Neuronal stem cell (in vitro differentiated cells): ENCODE measurements at regions not wholly inside any gene's neighbourhood (a gene's known extent, or its start where the extent isn't known, plus 50 kb on each side); places are given as distances from the start of the nearest gene placed in this dataset.
"Not testable (repeated sequence)": the region's sequence is repeated elsewhere in the genome, so short reads cannot be mapped to it uniquely, and the experiment has no call there.

ENCODE experiments used
- DNase-seq: peaks from one replicate; pipeline ENCODE4 v3.0.0-alpha.2; 2013; ENCODE audit warnings: low spot score
- H2AFZ ChIP-seq: one replicate; pipeline ENCODE4 v1.6.1; 2013; ENCODE audit warnings: mild to moderate bottlenecking, low read length, inconsistent platforms
- H2AK5ac ChIP-seq: 2 replicates; pipeline ENCODE4 v1.6.1; 2013; ENCODE audit warnings: low read depth, mild to moderate bottlenecking, inconsistent platforms, low read length, moderate library complexity, mixed read lengths
- H2BK120ac ChIP-seq: 2 replicates; pipeline ENCODE4 v1.6.1; 2013; ENCODE audit warnings: low read depth, mild to moderate bottlenecking, inconsistent platforms, low read length, moderate library complexity, mixed read lengths
- H2BK12ac ChIP-seq: one replicate; pipeline ENCODE4 v1.6.1; 2013; ENCODE audit warnings: low read length, inconsistent platforms
- H2BK15ac ChIP-seq: 2 replicates; pipeline ENCODE4 v1.6.1; 2013; ENCODE audit warnings: mild to moderate bottlenecking, low read length, inconsistent platforms, mixed read lengths
- H2BK5ac ChIP-seq: one replicate; pipeline ENCODE4 v1.6.1; 2013; ENCODE audit warnings: inconsistent platforms, mild to moderate bottlenecking, low read length, moderate library complexity
- H3K14ac ChIP-seq: one replicate; pipeline ENCODE4 v1.6.1; 2013; ENCODE audit warnings: low read length, inconsistent platforms
- H3K18ac ChIP-seq: 2 replicates; pipeline ENCODE4 v1.6.1; 2013; ENCODE audit warnings: low read length, inconsistent platforms
- H3K23ac ChIP-seq: 2 replicates; pipeline ENCODE4 v1.6.1; 2013; ENCODE audit warnings: low read depth, mild to moderate bottlenecking, mixed read lengths, low read length, inconsistent platforms; ENCODE audit not compliant: poor library complexity
- H3K27ac ChIP-seq: replicated peaks from 3 replicates; pipeline ENCODE4 v1.5.1; 2013; ENCODE audit warnings: low read length, inconsistent platforms
- H3K27me3 ChIP-seq, 3 experiments: 2 replicates each; pipeline ENCODE4 v1.6.1; 2013; ENCODE audit warnings: low read length in 3 of 3, mild to moderate bottlenecking in 2 of 3, inconsistent platforms in 1 of 3, low read depth in 1 of 3, mixed read lengths in 1 of 3, moderate library complexity in 1 of 3; ENCODE audit not compliant: control insufficient read depth in 3 of 3, insufficient read depth in 3 of 3
- H3K36me3 ChIP-seq, 2 donors: replicated peaks in 1 of 2; 2 replicates each; pipeline ENCODE4 v1.6.1; 2013; ENCODE audit warnings: low read length in 2 of 2; ENCODE audit not compliant: control insufficient read depth in 2 of 2, insufficient read depth in 2 of 2
- H3K4ac ChIP-seq: 2 replicates; pipeline ENCODE4 v1.6.1; 2013; ENCODE audit warnings: inconsistent platforms, mild to moderate bottlenecking, low read length, moderate library complexity
- H3K4me1 ChIP-seq, 2 donors: 1 replicate in 1 of 2; 2 replicates in 1 of 2; pipeline ENCODE4 v1.6.1; 2013; ENCODE audit warnings: low read length in 2 of 2, low read depth in 1 of 2; ENCODE audit not compliant: control insufficient read depth in 2 of 2, insufficient read depth in 1 of 2
- H3K4me2 ChIP-seq: one replicate; pipeline ENCODE4 v1.6.1; 2013; ENCODE audit warnings: mild to moderate bottlenecking, low read length, inconsistent platforms; ENCODE audit not compliant: insufficient read depth, poor library complexity, severe bottlenecking
- H3K4me3 ChIP-seq, 2 donors: 2 replicates each; pipeline ENCODE4 v1.5.1; 2013; ENCODE audit warnings: low read length in 2 of 2, mild to moderate bottlenecking in 2 of 2, inconsistent platforms in 1 of 2, moderate library complexity in 1 of 2
- H3K79me1 ChIP-seq: one replicate; pipeline ENCODE4 v1.6.1; 2013; ENCODE audit warnings: low read depth, mild to moderate bottlenecking, inconsistent platforms, low read length, moderate library complexity
- H3K9ac ChIP-seq: one replicate; pipeline ENCODE4 v1.6.1; 2013; ENCODE audit warnings: mild to moderate bottlenecking, low read depth, low read length, inconsistent platforms; ENCODE audit not compliant: poor library complexity
- H3K9me3 ChIP-seq, 2 donors: replicated peaks in 1 of 2; 2 replicates each; pipeline versions ENCODE3 to v1.6.1; 2013; ENCODE audit warnings: low read length in 2 of 2, mild to moderate bottlenecking in 2 of 2, inconsistent platforms in 1 of 2, low read depth in 1 of 2, mixed read lengths in 1 of 2, moderate library complexity in 1 of 2; ENCODE audit not compliant: control insufficient read depth in 2 of 2, insufficient read depth in 1 of 2
- H4K8ac ChIP-seq: one replicate; pipeline ENCODE4 v1.6.1; 2013; ENCODE audit warnings: low read depth, mild to moderate bottlenecking, inconsistent platforms, low read length, moderate library complexity
- H4K91ac ChIP-seq: one replicate; pipeline ENCODE4 v1.6.1; 2013; ENCODE audit warnings: low read length, low read depth, mild to moderate bottlenecking, inconsistent platforms; ENCODE audit not compliant: poor library complexity
- WGBS, 2 donors: extraction: QIAGEN DNeasy Blood & Tissue Kit; methylation state at CpG; one replicate each; pipeline ENCODE4 v1.1.7; 2013; ENCODE audit warnings: missing lambda C conversion rate in 2 of 2, mixed read lengths in 1 of 2; ENCODE audit not compliant: insufficient read length in 2 of 2, insufficient replicate concordance in 1 of 2; ENCODE audit errors: extremely low coverage in 2 of 2; 5-methylcytosine and 5-hydroxymethylcytosine counted together

DNA sequence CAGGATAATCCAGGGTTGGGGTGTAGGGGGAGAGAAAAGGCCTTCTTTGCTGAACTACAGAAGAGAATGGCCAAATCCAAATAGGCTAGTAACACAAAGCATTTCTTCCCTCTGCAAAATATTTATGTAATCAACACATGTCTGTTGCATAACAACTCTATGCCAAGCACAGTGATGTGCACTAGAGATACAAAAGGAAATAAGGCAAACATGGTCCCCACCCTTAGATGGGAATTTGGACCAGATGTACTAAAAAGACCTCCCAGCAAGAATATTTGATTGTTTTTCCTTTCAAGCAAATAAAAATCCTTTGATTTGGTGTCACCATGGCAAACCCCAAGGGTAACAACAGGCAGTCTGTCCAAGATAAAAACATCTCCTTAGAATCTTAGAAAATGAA lies 177.6 kb upstream of the FGF13 start:
- Histone ChIP-seq H3K4ac (no peak overlapping the region), H3K4me1 (no peaks in the 10 kb centered on the region), H2BK120ac (no peak overlapping the region), H4K91ac (no peak overlapping the region), H3K79me1 (no peaks in the 10 kb centered on the region), H2BK5ac (no peak overlapping the region), H3K27ac (no peak overlapping the region), H2BK15ac (no peak overlapping the region), H3K14ac (no peak overlapping the region), H2AFZ (no peak overlapping the region), H3K4me3 (no peak overlapping the region), H3K18ac (no peak overlapping the region), H2AK5ac (no peak overlapping the region), H4K8ac (no peak overlapping the region), H3K9ac (no peak overlapping the region), H3K27me3 (no peaks in the 10 kb centered on the region), H2BK12ac (no peak overlapping the region), H3K4me2 (no peak overlapping the region), H3K36me3 (no peaks in the 10 kb centered on the region), H3K23ac (no peak overlapping the region), H3K9me3 (no peaks in the 10 kb centered on the region)
- no peak for DNase-seq

- Histone ChIP-seq H3K36me3 (no peaks in the 10 kb centered on the region), H2AK5ac (no peak overlapping the region), H3K14ac (no peak overlapping the region), H2AFZ (no peak overlapping the region), H2BK12ac (no peak overlapping the region), H4K8ac (no peak overlapping the region), H3K9me3 (no peaks in the 10 kb centered on the region), H3K27ac (no peak overlapping the region), H3K4me3 (no peak overlapping the region), H3K4me2 (no peak overlapping the region), H2BK15ac (no peak overlapping the region), H3K9ac (no peak overlapping the region), H3K23ac (no peak overlapping the region), H2BK5ac (no peak overlapping the region), H3K4ac (no peak overlapping the region), H3K18ac (no peak overlapping the region), H3K27me3 (no peaks in the 10 kb centered on the region), H3K79me1 (no peaks in the 10 kb centered on the region), H4K91ac (no peak overlapping the region), H2BK120ac (no peak overlapping the region), H3K4me1 (no peaks in the 10 kb centered on the region)
- DNase-seq, result no peak
- WGBS, 2 donors, result no CpG with 5 or more reads among the region's 2 CpGs
Observed at GRCh38 chrX:138886769-138887168, 175.3 kb upstream of the FGF13 start.

GRCh38 chrX:138885886-138886285 lies 174.4 kb upstream of the FGF13 start:
- Histone ChIP-seq H3K27me3 (no peaks in the 10 kb centered on the region), H2BK15ac (no peak overlapping the region), H3K9me3 (no peaks in the 10 kb centered on the region), H4K91ac (no peak overlapping the region), H3K79me1 (no peaks in the 10 kb centered on the region), H3K4me1 (no peaks in the 10 kb centered on the region), H3K36me3 (no peaks in the 10 kb centered on the region), H2AFZ (no peak overlapping the region), H3K4me3 (no peak overlapping the region), H2BK120ac (no peak overlapping the region), H2AK5ac (no peak overlapping the region), H3K4ac (no peak overlapping the region), H2BK5ac (no peak overlapping the region), H2BK12ac (no peak overlapping the region), H3K4me2 (no peak overlapping the region), H3K9ac (no peak overlapping the region), H3K14ac (no peak overlapping the region), H3K27ac (no peak overlapping the region), H3K23ac (no peak overlapping the region), H4K8ac (no peak overlapping the region), H3K18ac (no peak overlapping the region)
- DNase-seq, result no peak
- no CpG with 5 or more reads among the region's 6 CpGs for WGBS, 2 donors

- not testable (repeated sequence) for H3K4me3 ChIP-seq, H3K79me1 ChIP-seq, H2BK120ac ChIP-seq, H3K4me2 ChIP-seq, H2BK15ac ChIP-seq, H2BK12ac ChIP-seq, H3K36me3 ChIP-seq, DNase-seq, H3K18ac ChIP-seq, H2AFZ ChIP-seq, H3K9me3 ChIP-seq, H3K23ac ChIP-seq, H4K91ac ChIP-seq, H4K8ac ChIP-seq, H3K27ac ChIP-seq, H3K4me1 ChIP-seq, H2AK5ac ChIP-seq, H3K4ac ChIP-seq, H2BK5ac ChIP-seq, H3K14ac ChIP-seq, H3K9ac ChIP-seq, H3K27me3 ChIP-seq
- no CpG with 5 or more reads among the region's 4 CpGs for WGBS, 2 donors
Observed at GRCh38 chrX:138880293-138880692, 168.8 kb upstream of the FGF13 start.
